Esophagus muscularis mucosa (tissue), 3 donors: ENCODE measurements at regions not wholly inside any gene's neighbourhood (a gene's known extent, or its start where the extent isn't known, plus 50 kb on each side); places are given as distances from the start of the nearest gene placed in this dataset.

ENCODE experiments used
- POLR2A ChIP-seq: fragments of 450-650 bp; IDR thresholded peaks from one replicate; pipeline ENCODE4 v1.6.1; 2017; ENCODE audit warnings: antibody characterized with exemption, moderate library complexity, mild to moderate bottlenecking, low read depth
- TF ChIP-seq, protein P1 (sequence below), 3 experiments: fragments of 200-600 bp in 2 of 3; fragments of 450-650 bp in 1 of 3; sonication (generic) in 2 of 3; IDR thresholded peaks; one replicate each; pipeline ENCODE4 v1.5.1; 2017 to 2019; ENCODE audit warnings: antibody characterized with exemption in 3 of 3, mild to moderate bottlenecking in 2 of 3, moderate library complexity in 1 of 3

DNA sequence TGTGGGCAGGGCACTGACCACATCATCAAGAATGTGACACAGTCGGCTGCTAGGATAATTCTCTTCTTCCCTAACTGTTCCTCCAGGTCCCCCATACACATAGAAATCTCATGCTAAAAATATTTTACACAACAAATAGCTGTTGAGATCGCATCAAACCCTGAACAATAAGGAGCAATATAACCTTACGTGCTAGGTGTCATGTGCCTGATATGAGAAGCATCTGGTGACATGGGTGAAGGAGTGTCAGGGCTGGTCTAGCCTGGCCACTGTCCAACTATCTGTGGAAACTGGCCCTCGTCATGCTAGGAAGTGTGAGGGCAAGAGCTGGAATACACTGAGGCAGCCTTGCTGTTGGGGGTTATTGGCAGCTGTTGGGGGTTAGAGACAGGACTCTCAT is 167.3 kb upstream of the PGRMC2 start:
- TF ChIP-seq, protein P1, sequence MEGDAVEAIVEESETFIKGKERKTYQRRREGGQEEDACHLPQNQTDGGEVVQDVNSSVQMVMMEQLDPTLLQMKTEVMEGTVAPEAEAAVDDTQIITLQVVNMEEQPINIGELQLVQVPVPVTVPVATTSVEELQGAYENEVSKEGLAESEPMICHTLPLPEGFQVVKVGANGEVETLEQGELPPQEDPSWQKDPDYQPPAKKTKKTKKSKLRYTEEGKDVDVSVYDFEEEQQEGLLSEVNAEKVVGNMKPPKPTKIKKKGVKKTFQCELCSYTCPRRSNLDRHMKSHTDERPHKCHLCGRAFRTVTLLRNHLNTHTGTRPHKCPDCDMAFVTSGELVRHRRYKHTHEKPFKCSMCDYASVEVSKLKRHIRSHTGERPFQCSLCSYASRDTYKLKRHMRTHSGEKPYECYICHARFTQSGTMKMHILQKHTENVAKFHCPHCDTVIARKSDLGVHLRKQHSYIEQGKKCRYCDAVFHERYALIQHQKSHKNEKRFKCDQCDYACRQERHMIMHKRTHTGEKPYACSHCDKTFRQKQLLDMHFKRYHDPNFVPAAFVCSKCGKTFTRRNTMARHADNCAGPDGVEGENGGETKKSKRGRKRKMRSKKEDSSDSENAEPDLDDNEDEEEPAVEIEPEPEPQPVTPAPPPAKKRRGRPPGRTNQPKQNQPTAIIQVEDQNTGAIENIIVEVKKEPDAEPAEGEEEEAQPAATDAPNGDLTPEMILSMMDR (IDR thresholded peaks at IDR 0.05) = no peak
- no peak for TF ChIP-seq POLR2A
